WTC11 (cell line): ENCODE measurements at regions not wholly inside any gene's neighbourhood (a gene's known extent, or its start where the extent isn't known, plus 50 kb on each side); places are given as distances from the start of the nearest gene placed in this dataset.

Experiments used
- ATAC-seq: fragments of 200-7000 bp; cut with Tn5 transposase; 2 replicates; pipeline ENCODE4 v1.10.0; 2021; ENCODE audit warnings: mild to moderate bottlenecking, moderate library complexity
- CTCF ChIA-PET: fragments of 300-600 bp; sonication (Branson Sonifier 250); formaldehyde crosslinking; loops from one replicate; lab custom pipeline; 2021; ENCODE audit warnings: antibody characterized with exemption; lab: Charles Lee
- POLR2A ChIA-PET: fragments of 350-600 bp; sonication (Branson Sonifier 250); formaldehyde crosslinking; loops from one replicate; lab custom pipeline; 2021; ENCODE audit warnings: antibody characterized with exemption; lab: Charles Lee
- DNase-seq: peaks from one replicate; pipeline ENCODE4 v3.0.0; 2021; ENCODE audit warnings: low spot score
- H3K27ac Mint-ChIP-seq: 2 replicates; pipeline ENCODE4 v1.8.0; 2021; ENCODE audit warnings: mixed read lengths
- H3K27me3 Mint-ChIP-seq: 2 replicates; pipeline ENCODE4 v1.8.0; 2021; ENCODE audit warnings: low read depth, mild to moderate bottlenecking, moderate library complexity, mixed read lengths
- H3K36me3 Mint-ChIP-seq: 2 replicates; pipeline ENCODE4 v1.8.0; 2021; ENCODE audit warnings: mixed read lengths
- H3K4me1 Mint-ChIP-seq: 2 replicates; pipeline ENCODE4 v1.8.0; 2022; ENCODE audit warnings: mixed read lengths
- H3K4me3 Mint-ChIP-seq: 2 replicates; pipeline ENCODE4 v1.8.0; 2021; ENCODE audit warnings: mild to moderate bottlenecking, moderate library complexity, mixed read lengths
- H3K9me3 Mint-ChIP-seq: 2 replicates; pipeline ENCODE4 v1.8.0; 2021; ENCODE audit warnings: mixed read lengths
- AR ChIP-seq: fragments of 250-450 bp; sonication (Bioruptor Pico); IDR thresholded peaks from 2 replicates; pipeline ENCODE4 v1.9.0; 2021; ENCODE audit warnings: mild to moderate bottlenecking
- CBFB ChIP-seq: sonication (generic); formaldehyde crosslinking; IDR thresholded peaks from 2 replicates; pipeline ENCODE4 v1.8.1; 2022; ENCODE audit warnings: mild to moderate bottlenecking, low read depth, missing genetic modification reagents
- E2F5 ChIP-seq: sonication (generic); formaldehyde crosslinking; IDR thresholded peaks from 2 replicates; pipeline ENCODE4 v1.8.1; 2022; ENCODE audit warnings: mild to moderate bottlenecking, moderate library complexity, missing genetic modification reagents
- ESRRA ChIP-seq: sonication (generic); formaldehyde crosslinking; IDR thresholded peaks from 2 replicates; pipeline ENCODE4 v1.8.1; 2022; ENCODE audit warnings: mild to moderate bottlenecking, missing genetic modification reagents, borderline replicate concordance
- FOXJ3 ChIP-seq: sonication (generic); formaldehyde crosslinking; IDR thresholded peaks from 2 replicates; pipeline ENCODE4 v1.9.0; 2021; ENCODE audit warnings: missing genetic modification reagents, mild to moderate bottlenecking, borderline replicate concordance
- HMGA2 ChIP-seq: fragments of 250-450 bp; sonication (Bioruptor Pico); IDR thresholded peaks from 2 replicates; pipeline ENCODE4 v1.4.0; 2021; ENCODE audit warnings: mild to moderate bottlenecking, moderate library complexity
- JAZF1 ChIP-seq: fragments of 250-450 bp; sonication (Bioruptor Pico); IDR thresholded peaks from 2 replicates; pipeline ENCODE4 v1.9.0; 2021; ENCODE audit warnings: moderate library complexity, mild to moderate bottlenecking, inconsistent platforms
- KAT7 ChIP-seq: sonication (generic); formaldehyde crosslinking; IDR thresholded peaks from 2 replicates; pipeline ENCODE4 v1.8.1; 2023; ENCODE audit warnings: missing genetic modification reagents, mild to moderate bottlenecking, borderline replicate concordance
- MXD4 ChIP-seq: fragments of 250-450 bp; sonication (Bioruptor Pico); IDR thresholded peaks from 2 replicates; pipeline ENCODE4 v1.8.0; 2021; ENCODE audit warnings: mild to moderate bottlenecking, moderate library complexity, borderline replicate concordance
- NFYB ChIP-seq: sonication (generic); formaldehyde crosslinking; conservative IDR thresholded peaks from 2 replicates; pipeline ENCODE4 v1.8.0; 2022; ENCODE audit warnings: low read depth, missing genetic modification reagents
- NR1H2 ChIP-seq: sonication (generic); formaldehyde crosslinking; IDR thresholded peaks from 2 replicates; pipeline ENCODE4 v1.9.0; 2021; ENCODE audit warnings: mild to moderate bottlenecking, moderate library complexity, missing genetic modification reagents
- NR3C1 ChIP-seq: sonication (generic); formaldehyde crosslinking; conservative IDR thresholded peaks from 2 replicates; pipeline ENCODE4 v1.8.1; 2023; ENCODE audit warnings: low read depth, mild to moderate bottlenecking, missing genetic modification reagents
- PREB ChIP-seq: sonication (generic); formaldehyde crosslinking; IDR thresholded peaks from 2 replicates; pipeline ENCODE4 v1.8.1; 2022; ENCODE audit warnings: mild to moderate bottlenecking, missing genetic modification reagents, moderate library complexity, borderline replicate concordance
- RELA ChIP-seq: sonication (generic); formaldehyde crosslinking; IDR thresholded peaks from 2 replicates; pipeline ENCODE4 v1.8.1; 2022; ENCODE audit warnings: missing genetic modification reagents, mild to moderate bottlenecking, borderline replicate concordance
- SMAD4 ChIP-seq: sonication (generic); formaldehyde crosslinking; IDR thresholded peaks from 2 replicates; pipeline ENCODE4 v1.8.0; 2022; ENCODE audit warnings: mild to moderate bottlenecking, missing genetic modification reagents
- SOX15 ChIP-seq: fragments of 250-450 bp; sonication (Bioruptor Pico); IDR thresholded peaks from 2 replicates; pipeline ENCODE4 v1.9.0; 2021; ENCODE audit warnings: mild to moderate bottlenecking
- TEAD4 ChIP-seq: sonication (generic); formaldehyde crosslinking; IDR thresholded peaks from 2 replicates; pipeline ENCODE4 v1.8.0; 2022; ENCODE audit warnings: mild to moderate bottlenecking, missing genetic modification reagents
- TP53 ChIP-seq: sonication (generic); formaldehyde crosslinking; IDR thresholded peaks from 2 replicates; pipeline ENCODE4 v1.8.1; 2023; ENCODE audit warnings: mild to moderate bottlenecking, missing genetic modification reagents
- ZBTB21 ChIP-seq: sonication (generic); formaldehyde crosslinking; IDR thresholded peaks from 2 replicates; pipeline ENCODE4 v1.8.1; 2023; ENCODE audit warnings: mild to moderate bottlenecking, missing genetic modification reagents, borderline replicate concordance
- ZNF317 ChIP-seq: sonication (generic); formaldehyde crosslinking; IDR thresholded peaks from 2 replicates; pipeline ENCODE4 v1.8.1; 2023; ENCODE audit warnings: low read depth, mild to moderate bottlenecking, moderate library complexity, missing genetic modification reagents, borderline replicate concordance
- ZNF425 ChIP-seq: fragments of 250-450 bp; sonication (Bioruptor Pico); conservative IDR thresholded peaks from 2 replicates; pipeline ENCODE4 v1.9.0; 2021; ENCODE audit warnings: mild to moderate bottlenecking
- TF ChIP-seq, protein P1 (sequence below): sonication (generic); formaldehyde crosslinking; IDR thresholded peaks from 2 replicates; pipeline ENCODE4 v1.8.0; 2022; ENCODE audit warnings: mild to moderate bottlenecking, missing genetic modification reagents
- TF ChIP-seq, protein P2 (sequence below): sonication (generic); formaldehyde crosslinking; IDR thresholded peaks from 2 replicates; pipeline ENCODE4 v1.8.1; 2023; ENCODE audit warnings: mild to moderate bottlenecking, missing genetic modification reagents, moderate library complexity
- TF ChIP-seq, protein P3 (sequence below): fragments of 250-450 bp; sonication (Bioruptor Pico); IDR thresholded peaks from 2 replicates; pipeline ENCODE4 v2.1.2; 2022; ENCODE audit warnings: mild to moderate bottlenecking, moderate library complexity

- no peak overlapping the region for H3K4me3 Mint-ChIP-seq
- H3K36me3 Mint-ChIP-seq: no peaks in the 10 kb centered on the region
- H3K4me1 Mint-ChIP-seq: no peaks in the 10 kb centered on the region
- no peaks in the 10 kb centered on the region; the same call in 1 of the 2 replicates for H3K27me3 Mint-ChIP-seq
- POLR2A ChIA-PET: no interaction called here
- ATAC-seq: no peak
- no peak overlapping the region for H3K27ac Mint-ChIP-seq
- CTCF ChIA-PET: interaction anchor here (1.0 kb wide), 1 partner anchor 12 kb away, joined by 3 read pairs; no protein-coding TSS in a partner anchor
- no peak for TF ChIP-seq TP53 (CRISPR knock-in tag)
- no peak for TF ChIP-seq KAT7
- TF ChIP-seq CBFB (CRISPR knock-in tag): no peak
- TF ChIP-seq ZNF317: no peak
- TF ChIP-seq NR3C1: no peak
- no peak for TF ChIP-seq MXD4 (CRISPR knock-in tag)
- TF ChIP-seq HMGA2 (CRISPR knock-in tag): no peak
- TF ChIP-seq, all 79 proteins: peak for 0
- DNase-seq: no peak
- H3K9me3 Mint-ChIP-seq: peaks cover 4% of the 10 kb centered on the region; the same call in 1 of the 2 replicates
Measured at GRCh38 chr3:182294256-182294655, 499.0 kb upstream of the ATP11B start.

DNA sequence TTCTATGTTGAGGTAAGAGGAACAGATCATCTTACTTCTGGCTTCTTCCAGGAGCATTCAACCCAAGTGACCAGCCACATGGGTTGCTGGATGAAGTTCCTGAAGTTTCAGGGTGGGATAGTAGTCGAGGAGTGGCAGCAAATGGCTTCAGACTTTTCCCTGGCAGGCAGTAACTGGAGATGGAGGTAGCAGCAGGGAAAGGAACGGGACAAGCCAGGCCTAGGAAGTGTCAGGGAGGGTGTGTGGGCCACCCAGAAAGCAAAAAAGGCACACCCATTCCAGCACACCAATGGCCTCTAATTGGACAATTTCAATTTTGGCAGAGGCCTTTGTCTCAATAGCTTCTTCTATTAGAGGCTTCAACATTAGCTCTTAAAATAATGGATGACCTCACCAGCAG lies 498.6 kb upstream of the ATP11B start:
- Mint-ChIP-seq H3K4me1 (no peaks in the 10 kb centered on the region), H3K4me3 (no peak overlapping the region)
- TF ChIP-seq MXD4 (CRISPR knock-in tag) (no peak), ZNF425 (CRISPR knock-in tag) (no peak), ESRRA (CRISPR knock-in tag) (no peak), AR (no peak), JAZF1 (no peak), ZBTB21 (no peak), TEAD4 (no peak), NR1H2 (CRISPR knock-in tag) (no peak), RELA (no peak), NFYB (no peak), PREB (CRISPR knock-in tag) (no peak), SOX15 (CRISPR knock-in tag) (no peak), E2F5 (no peak), SMAD4 (CRISPR knock-in tag) (no peak), FOXJ3 (CRISPR knock-in tag) (no peak)
- TF ChIP-seq, protein P1, sequence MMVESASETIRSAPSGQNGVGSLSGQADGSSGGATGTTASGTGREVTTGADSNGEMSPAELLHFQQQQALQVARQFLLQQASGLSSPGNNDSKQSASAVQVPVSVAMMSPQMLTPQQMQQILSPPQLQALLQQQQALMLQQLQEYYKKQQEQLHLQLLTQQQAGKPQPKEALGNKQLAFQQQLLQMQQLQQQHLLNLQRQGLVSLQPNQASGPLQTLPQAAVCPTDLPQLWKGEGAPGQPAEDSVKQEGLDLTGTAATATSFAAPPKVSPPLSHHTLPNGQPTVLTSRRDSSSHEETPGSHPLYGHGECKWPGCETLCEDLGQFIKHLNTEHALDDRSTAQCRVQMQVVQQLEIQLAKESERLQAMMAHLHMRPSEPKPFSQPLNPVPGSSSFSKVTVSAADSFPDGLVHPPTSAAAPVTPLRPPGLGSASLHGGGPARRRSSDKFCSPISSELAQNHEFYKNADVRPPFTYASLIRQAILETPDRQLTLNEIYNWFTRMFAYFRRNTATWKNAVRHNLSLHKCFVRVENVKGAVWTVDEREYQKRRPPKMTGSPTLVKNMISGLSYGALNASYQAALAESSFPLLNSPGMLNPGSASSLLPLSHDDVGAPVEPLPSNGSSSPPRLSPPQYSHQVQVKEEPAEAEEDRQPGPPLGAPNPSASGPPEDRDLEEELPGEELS (CRISPR knock-in tag): no peak
- TF ChIP-seq, protein P2, sequence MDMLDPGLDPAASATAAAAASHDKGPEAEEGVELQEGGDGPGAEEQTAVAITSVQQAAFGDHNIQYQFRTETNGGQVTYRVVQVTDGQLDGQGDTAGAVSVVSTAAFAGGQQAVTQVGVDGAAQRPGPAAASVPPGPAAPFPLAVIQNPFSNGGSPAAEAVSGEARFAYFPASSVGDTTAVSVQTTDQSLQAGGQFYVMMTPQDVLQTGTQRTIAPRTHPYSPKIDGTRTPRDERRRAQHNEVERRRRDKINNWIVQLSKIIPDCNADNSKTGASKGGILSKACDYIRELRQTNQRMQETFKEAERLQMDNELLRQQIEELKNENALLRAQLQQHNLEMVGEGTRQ (CRISPR knock-in tag): no peak
- TF ChIP-seq, protein P3, sequence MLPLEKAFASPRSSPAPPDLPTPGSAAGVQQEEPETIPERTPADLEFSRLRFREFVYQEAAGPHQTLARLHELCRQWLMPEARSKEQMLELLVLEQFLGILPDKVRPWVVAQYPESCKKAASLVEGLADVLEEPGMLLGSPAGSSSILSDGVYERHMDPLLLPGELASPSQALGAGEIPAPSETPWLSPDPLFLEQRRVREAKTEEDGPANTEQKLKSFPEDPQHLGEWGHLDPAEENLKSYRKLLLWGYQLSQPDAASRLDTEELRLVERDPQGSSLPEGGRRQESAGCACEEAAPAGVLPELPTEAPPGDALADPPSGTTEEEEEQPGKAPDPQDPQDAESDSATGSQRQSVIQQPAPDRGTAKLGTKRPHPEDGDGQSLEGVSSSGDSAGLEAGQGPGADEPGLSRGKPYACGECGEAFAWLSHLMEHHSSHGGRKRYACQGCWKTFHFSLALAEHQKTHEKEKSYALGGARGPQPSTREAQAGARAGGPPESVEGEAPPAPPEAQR (CRISPR knock-in tag): no peak
- TF ChIP-seq, all 79 proteins: peak for 0
- ATAC-seq (no peak), DNase-seq (no peak)
- H3K27ac Mint-ChIP-seq: no peak overlapping the region
- no peaks in the 10 kb centered on the region for H3K36me3 Mint-ChIP-seq
- H3K27me3 Mint-ChIP-seq: no peaks in the 10 kb centered on the region; the same call in 1 of the 2 replicates
- ChIA-PET POLR2A (no interaction called here), CTCF (interaction anchor here (1.0 kb wide), 1 partner anchor 12 kb away, joined by 3 read pairs; no protein-coding TSS in a partner anchor)
- H3K9me3 Mint-ChIP-seq: peaks cover 4% of the 10 kb centered on the region; the same call in 1 of the 2 replicates
